Vagina (tissue), 2 donors: ENCODE measurements at regions not wholly inside any gene's neighbourhood (a gene's known extent, or its start where the extent isn't known, plus 50 kb on each side); places are given as distances from the start of the nearest gene placed in this dataset.

Experiments used
- CTCF ChIP-seq, 3 experiments: fragments of 450-650 bp in 2 of 3; fragments of 200-600 bp in 1 of 3; sonication (generic) in 1 of 3; IDR thresholded peaks; one replicate each; pipeline ENCODE4 v1.5.1; 2017 to 2019; ENCODE audit warnings: antibody characterized with exemption in 3 of 3, mild to moderate bottlenecking in 2 of 3, moderate library complexity in 2 of 3
- POLR2A ChIP-seq, 2 donors: fragments of 450-650 bp; IDR thresholded peaks; one replicate each; pipeline ENCODE4 v1.6.1; 2017; ENCODE audit warnings: antibody characterized with exemption in 2 of 2, mild to moderate bottlenecking in 2 of 2, moderate library complexity in 2 of 2
- POLR2AphosphoS5 ChIP-seq, 2 donors: sonication (generic); formaldehyde crosslinking; IDR thresholded peaks; one replicate each; pipeline ENCODE4 v1.9.0; 2017; ENCODE audit warnings: antibody characterized with exemption in 2 of 2, mild to moderate bottlenecking in 2 of 2, low read depth in 1 of 2; ENCODE audit not compliant: insufficient read depth in 1 of 2

- TF ChIP-seq CTCF (IDR thresholded peaks at IDR 0.05) (no peak), POLR2A (IDR thresholded peaks at IDR 0.05) (no peak), POLR2AphosphoS5 (IDR thresholded peaks at IDR 0.05; ENCODE audit: insufficient read depth in 1 of 2, low read depth in 1 of 2) (no peak)
Measured at GRCh38 chr13:84588023-84588422, 705.7 kb upstream of the SLITRK1 start.
